ENCODE measurements at regions not wholly inside any gene's neighbourhood (a gene's known extent, or its start where the extent isn't known, plus 50 kb on each side); places are given as distances from the start of the nearest gene placed in this dataset.

- no peak for TF ChIP-seq ZNF462 (CRISPR knock-in tag; IDR thresholded peaks at IDR 0.05)
- no peak for TF ChIP-seq EZH2 (IDR thresholded peaks at IDR 0.05; ENCODE audit: low read depth, unreplicated experiment)
- TF ChIP-seq ZNF331 (CRISPR knock-in tag; IDR thresholded peaks at IDR 0.05; ENCODE audit: low read depth), result no peak
- no peak for TF ChIP-seq NANOG (IDR thresholded peaks at IDR 0.05; ENCODE audit: borderline replicate concordance)
- no peak for TF ChIP-seq REST (IDR thresholded peaks at IDR 0.05; ENCODE audit: unreplicated experiment)
These were observed 450.0 kb downstream of the NSUN3 start (continued) for GRCh38 chr3:94512876-94513275.

- Mint-ChIP-seq H3K4me1 (peaks cover 2% of the 10 kb centered on the region; the same call in 2 of the 3 replicates), H3K36me3 (ENCODE audit: low read depth) (no peaks in the 10 kb centered on the region), H3K9me3 (no peaks in the 10 kb centered on the region), H3K27me3 (ENCODE audit: insufficient read depth, low read depth, poor library complexity) (no peaks in the 10 kb centered on the region), H3K27ac (peak overlapping the region; percentile 15; the same call in 1 of the 2 replicates), H3K4me3 (no peak overlapping the region)
- DNase-seq (ENCODE audit: low spot score), result no peak
- Histone ChIP-seq H3K27ac (ENCODE audit: low read depth) (no peak overlapping the region), H3K27me3 (ENCODE audit: insufficient read depth) (no peaks in the 10 kb centered on the region), H4K20me1 (replicated peaks; ENCODE audit: insufficient read depth) (no peaks in the 10 kb centered on the region), H3K4me3 (no peak overlapping the region), H3K9me2 (ENCODE audit: insufficient read depth) (no peaks in the 10 kb centered on the region), H3F3A (replicated peaks; ENCODE audit: low read depth) (no peaks in the 10 kb centered on the region), H3K4me1 (ENCODE audit: insufficient read depth) (no peaks in the 10 kb centered on the region), H3K79me2 (replicated peaks; ENCODE audit: insufficient read depth) (no peaks in the 10 kb centered on the region), H3K36me3 (ENCODE audit: insufficient read depth) (no peaks in the 10 kb centered on the region), H2AFZ (peak overlapping the region; percentile 4; the same call in 1 of the 2 replicates), H3K4me2 (no peak overlapping the region)
- no peak for ATAC-seq
- TF ChIP-seq POLR2AphosphoS5 (IDR thresholded peaks at IDR 0.05; ENCODE audit: low read depth) (no peak), CREB1 (CRISPR knock-in tag; IDR thresholded peaks at IDR 0.05; ENCODE audit: low read depth) (no peak), REST (IDR thresholded peaks at IDR 0.05; ENCODE audit: unreplicated experiment) (no peak)
These were observed 450.7 kb downstream of the NSUN3 start for GRCh38 chr3:94513600-94513999.

All from GM23338 (cell line).